Cardiac fibroblast (primary cell): ENCODE measurements at regions not wholly inside any gene's neighbourhood (a gene's known extent, or its start where the extent isn't known, plus 50 kb on each side); places are given as distances from the start of the nearest gene placed in this dataset.

Source experiments
- DNase-seq, 2 donors: peaks; one replicate each; pipeline versions ENCODE4 v3.0.0 to v3.0.0-alpha.2; 2010; ENCODE audit warnings: low read depth in 2 of 2
- H3K4me3 ChIP-seq, 2 donors: replicated peaks in 1 of 2; 1 replicate in 1 of 2; 2 replicates in 1 of 2; pipeline ENCODE4 v1.5.1; 2011; ENCODE audit warnings: low read depth in 2 of 2, low read length in 2 of 2, mild to moderate bottlenecking in 2 of 2, moderate library complexity in 1 of 2
- CTCF ChIP-seq: IDR thresholded peaks from one replicate; pipeline ENCODE4 v1.5.1; 2011; ENCODE audit warnings: low read depth, mild to moderate bottlenecking, low read length, inconsistent platforms

- TF ChIP-seq CTCF = no peak
- H3K4me3 ChIP-seq = no peak overlapping the region
- DNase-seq = peak in 1 of 2 donors; percentile 21
These were observed 243.1 kb upstream of the FANCL start for GRCh38 chr2:58484221-58484620.

- no peak for DNase-seq
- no peak overlapping the region for H3K4me3 ChIP-seq
- TF ChIP-seq CTCF = no peak
These were observed 242.2 kb upstream of the FANCL start for GRCh38 chr2:58483307-58483706.

GRCh38 chr2:58481670-58482069 lies 240.5 kb upstream of the FANCL start:
- no peak for DNase-seq
- H3K4me3 ChIP-seq = no peak overlapping the region
- no peak for TF ChIP-seq CTCF

GRCh38 chr2:58480141-58480540 lies 239.0 kb upstream of the FANCL start:
- no peak for DNase-seq
- no peak for TF ChIP-seq CTCF
- no peak overlapping the region for H3K4me3 ChIP-seq

- H3K4me3 ChIP-seq = no peak overlapping the region
- no peak for DNase-seq
- no peak for TF ChIP-seq CTCF
These were observed 238.5 kb upstream of the FANCL start for GRCh38 chr2:58479535-58480140.

- no peak overlapping the region for H3K4me3 ChIP-seq
- TF ChIP-seq CTCF = no peak
- no peak for DNase-seq
These were observed 235.4 kb upstream of the FANCL start for GRCh38 chr2:58476556-58476955.

- no peak for TF ChIP-seq CTCF
- H3K4me3 ChIP-seq = no peak overlapping the region
These were observed 234.6 kb upstream of the FANCL start for GRCh38 chr2:58475756-58476155.

More at GRCh38 chr2:58475756-58476155, 234.6 kb upstream of the FANCL start:
- no peak for DNase-seq
